Stimulated activated CD8-positive, alpha-beta memory T cell treated with anti-CD3 and anti-CD28 coated beads, Interleukin-7, amount 100 ng/mL, for 4 hours (primary cell): ENCODE measurements at regions not wholly inside any gene's neighbourhood (a gene's known extent, or its start where the extent isn't known, plus 50 kb on each side); places are given as distances from the start of the nearest gene placed in this dataset.

Experiments used
- DNase-seq, 2 donors: peaks; one replicate each; pipeline ENCODE4 v3.0.0-alpha.2; 2020; ENCODE audit warnings: low read depth in 2 of 2

DNA sequence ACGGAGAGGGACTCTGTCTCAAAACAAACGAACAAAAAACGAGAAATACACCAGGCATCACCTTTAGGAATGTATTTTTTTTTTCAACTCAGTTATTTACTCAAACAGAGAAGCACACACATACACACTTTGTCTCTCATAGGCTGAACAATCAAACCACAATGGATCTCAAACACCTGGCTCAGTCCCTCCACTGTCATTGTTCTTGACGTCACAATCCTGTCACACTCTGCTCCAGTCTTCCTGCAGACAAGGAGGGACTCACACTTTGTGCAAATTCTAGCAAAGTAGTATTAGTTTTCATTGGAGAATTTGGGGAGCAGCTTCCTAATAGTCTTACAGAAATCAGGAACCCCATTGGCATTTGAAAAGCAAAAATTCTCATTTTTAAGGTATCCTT, 727.8 kb downstream of the BCL11B start:
- no peak for DNase-seq

DNA sequence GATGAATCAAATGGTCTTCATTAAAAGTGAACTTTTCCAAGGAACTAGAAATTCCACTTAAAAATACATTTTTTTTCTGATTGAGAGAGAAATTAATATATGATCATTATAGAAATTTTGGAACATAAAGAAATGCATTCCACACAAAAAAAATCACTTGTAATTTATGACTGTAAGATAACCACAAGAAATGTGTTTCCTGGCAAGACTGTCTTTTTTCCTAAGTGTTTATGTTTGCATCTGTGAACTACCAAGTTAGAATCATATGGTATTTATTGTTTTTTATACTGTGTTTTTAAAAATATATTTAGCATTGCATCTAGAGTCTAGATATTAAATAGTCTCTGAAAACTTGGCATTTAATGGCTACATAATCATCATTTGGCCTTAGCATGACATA, 726.8 kb downstream of the BCL11B start:
- no peak for DNase-seq

DNA sequence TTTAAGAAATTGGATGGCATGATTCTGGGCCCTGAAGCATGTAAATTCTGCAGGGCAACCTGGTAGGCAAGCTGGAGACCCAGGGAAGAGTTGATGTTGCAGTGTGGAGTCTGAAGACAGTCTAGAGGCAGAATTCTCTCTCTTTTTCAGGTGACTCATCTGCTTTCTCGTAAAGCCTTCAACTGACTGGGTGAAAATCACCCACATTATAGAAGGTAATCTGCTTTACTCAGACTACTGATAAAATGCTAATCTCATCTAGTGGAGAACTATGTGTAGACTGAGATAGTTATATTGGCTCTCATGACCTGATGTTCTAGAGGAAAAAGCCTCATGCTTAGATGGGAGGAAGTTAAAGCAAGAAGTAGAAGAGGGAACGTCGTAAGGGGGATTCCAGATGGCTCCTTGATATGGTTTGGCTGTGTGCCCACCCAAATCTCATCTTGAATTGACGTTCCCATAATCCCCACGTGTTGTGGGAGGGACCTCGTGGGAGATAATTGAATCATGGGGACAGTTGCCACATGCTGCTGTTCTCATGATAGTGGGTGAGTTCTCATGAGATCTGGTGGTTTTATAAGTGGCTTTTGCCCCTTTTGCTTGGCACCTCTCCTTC, 723.8 kb downstream of the BCL11B start:
- DNase-seq: peak; percentile 35 to 37

DNA sequence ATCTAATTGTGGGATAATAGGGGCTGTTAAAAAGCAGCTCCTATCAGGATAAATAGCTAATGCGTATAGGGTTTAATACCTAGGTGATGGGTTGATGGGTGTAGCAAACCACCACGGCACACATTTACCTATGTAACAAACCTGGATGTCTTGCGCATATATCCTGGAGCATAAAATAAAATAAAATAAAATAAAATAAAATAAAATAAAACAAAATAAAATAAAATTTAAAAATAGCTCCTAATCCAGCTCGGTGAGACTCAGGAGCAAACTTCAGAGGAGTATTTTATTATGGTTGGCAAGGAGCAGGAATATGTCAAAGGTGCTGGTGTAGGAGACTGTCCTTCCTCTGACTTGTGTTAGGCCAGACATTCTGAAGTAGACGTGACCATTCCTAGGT, 721.0 kb downstream of the BCL11B start:
- no peak for DNase-seq

DNA sequence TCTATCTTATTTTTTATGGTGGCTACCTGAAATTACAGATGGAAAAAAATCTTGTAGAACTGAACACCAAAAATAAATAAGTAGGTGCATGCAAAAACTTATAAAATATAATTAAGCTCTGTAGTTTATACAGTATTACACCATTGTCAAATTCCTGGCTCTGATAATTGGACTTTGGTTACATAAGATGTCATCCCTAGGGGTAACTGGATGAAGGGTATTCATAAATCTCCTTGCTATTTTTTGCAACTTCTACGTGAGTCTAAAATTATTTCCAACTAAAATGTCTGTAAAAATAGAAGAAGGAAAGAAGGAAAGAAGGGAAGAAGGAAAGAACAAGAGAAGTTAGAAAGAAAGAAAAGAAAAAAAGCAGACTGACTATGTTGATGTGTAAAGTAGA, 716.6 kb downstream of the BCL11B start:
- no peak for DNase-seq

DNA sequence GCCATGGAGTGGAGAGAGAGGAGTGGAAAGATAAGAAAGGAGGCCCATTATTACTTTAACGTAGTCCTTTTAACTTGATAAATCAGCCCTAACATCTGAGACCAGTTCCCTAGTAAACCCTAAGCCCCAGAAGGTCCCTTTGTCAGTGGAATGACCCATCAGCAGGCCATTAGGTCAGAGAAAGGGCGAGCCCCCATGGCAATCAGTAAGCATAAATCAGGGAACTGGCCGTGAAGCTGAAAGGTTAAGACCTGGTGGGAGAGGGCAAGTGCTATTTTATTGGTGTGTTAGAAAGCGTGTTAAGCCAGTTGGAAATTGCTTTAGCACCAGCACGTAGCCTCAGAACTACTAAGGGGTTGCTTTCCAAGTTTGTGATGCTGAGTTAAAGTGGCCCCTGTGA, 708.0 kb downstream of the BCL11B start:
- DNase-seq: no peak

DNA sequence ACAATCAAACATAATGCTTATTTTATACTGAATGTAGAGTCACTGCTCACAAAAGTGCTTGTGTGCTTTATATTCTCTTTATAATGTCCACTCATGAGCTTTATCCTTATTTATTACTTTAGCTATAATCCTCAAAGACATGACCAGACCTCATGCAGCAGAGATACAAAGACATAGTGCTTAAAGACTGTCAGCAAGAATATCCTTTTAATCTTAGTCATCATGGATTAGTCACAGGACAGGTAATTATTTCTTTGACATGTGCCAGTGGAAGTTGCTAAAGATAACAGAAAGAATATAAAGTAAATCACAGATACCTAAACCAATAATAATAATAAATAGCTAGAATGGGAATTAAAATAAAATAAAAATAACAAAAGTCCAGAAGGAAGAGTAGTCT, 707.5 kb downstream of the BCL11B start:
- no peak for DNase-seq

DNA sequence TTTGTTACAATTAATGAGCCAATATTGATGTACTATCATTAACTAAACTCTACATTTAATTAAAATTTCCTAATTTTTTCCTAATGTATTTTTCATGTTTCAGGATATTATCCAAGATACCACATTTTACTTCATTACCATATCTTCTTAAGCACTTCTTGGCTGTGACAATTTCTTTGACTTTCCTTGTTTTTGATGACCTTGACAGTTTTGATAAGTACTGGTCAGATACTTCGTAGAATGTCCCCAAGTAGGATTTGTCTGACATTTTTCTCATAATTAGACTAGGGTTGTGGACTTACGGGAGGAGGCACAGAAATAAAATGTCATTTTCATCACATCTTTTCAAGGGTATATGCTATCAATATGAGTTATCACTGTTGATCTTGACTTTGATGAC, 700.9 kb downstream of the BCL11B start:
- DNase-seq: no peak

DNA sequence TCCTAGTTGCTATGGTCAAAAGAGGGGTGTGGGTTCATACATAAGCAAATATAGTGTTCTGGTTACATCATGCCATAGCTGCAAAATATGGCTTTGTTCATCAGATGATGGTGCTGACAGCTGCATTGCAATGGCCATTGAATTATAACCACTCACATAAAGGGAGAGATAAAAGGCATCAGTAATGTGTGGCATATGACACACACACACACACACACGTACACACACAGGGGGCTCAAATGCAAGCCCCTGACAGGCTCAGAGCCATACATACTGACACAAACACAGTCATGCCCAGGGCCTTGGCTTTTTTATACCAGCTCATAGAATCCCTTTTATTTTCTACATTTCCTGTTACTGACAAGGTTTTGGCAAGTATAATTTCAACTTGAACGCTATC, 698.9 kb downstream of the BCL11B start:
- no peak for DNase-seq

DNA sequence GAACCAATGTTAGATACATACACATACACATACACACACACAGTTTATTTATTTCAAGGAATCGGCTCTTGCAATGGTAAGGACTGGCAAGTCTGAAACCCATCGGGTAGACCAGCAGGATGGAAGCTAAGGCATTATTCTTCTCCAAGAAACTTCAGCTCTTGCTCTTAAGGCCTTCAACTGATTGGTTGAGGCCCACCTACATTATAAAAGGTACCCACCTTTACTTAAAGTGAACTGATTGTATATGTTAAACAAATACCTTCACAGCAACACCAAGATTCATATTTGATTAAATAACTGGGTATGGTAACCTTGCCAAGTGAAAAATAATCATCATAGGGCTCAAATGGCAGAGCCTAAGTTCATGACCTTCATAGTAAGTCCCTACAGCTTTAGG, 695.5 kb downstream of the BCL11B start:
- DNase-seq: no peak

DNA sequence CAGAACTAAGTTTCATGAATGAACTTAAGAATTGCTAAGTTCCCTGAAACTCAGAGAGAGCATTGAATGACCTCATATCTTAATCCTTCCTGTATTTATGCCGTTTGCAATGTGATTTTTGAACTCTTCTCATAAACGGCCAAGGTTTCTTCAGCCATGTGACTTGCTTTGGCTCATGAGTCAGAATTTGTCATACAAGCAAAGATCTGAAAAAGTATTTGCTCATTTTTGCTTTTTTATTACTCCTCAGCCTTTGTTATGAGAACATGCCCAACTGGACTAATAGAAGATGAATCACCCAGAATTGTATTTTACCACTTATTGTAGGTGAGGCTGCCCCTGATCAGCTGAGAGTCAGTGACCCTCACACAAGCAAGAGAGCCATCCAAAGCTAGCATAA, 693.8 kb downstream of the BCL11B start:
- no peak for DNase-seq

DNA sequence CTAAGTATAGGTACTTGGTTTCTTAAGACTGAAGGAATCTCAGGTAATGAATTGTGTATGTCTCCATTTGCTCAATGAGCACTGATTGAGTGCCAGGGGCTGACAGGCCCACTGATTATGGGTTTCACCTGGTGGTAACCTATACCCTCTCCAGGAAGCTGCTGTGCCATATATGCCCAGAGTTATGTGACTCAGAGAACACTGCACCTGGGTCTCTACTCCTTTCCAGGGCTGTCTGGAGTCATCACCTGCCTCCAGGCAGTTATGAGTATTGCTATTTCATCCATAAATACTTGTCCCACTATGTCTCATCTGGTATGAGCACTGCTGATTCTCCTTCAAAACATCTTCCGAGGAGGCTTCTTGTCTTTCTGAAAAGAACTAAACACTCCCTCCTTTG, 692.9 kb downstream of the BCL11B start:
- DNase-seq: no peak

DNA sequence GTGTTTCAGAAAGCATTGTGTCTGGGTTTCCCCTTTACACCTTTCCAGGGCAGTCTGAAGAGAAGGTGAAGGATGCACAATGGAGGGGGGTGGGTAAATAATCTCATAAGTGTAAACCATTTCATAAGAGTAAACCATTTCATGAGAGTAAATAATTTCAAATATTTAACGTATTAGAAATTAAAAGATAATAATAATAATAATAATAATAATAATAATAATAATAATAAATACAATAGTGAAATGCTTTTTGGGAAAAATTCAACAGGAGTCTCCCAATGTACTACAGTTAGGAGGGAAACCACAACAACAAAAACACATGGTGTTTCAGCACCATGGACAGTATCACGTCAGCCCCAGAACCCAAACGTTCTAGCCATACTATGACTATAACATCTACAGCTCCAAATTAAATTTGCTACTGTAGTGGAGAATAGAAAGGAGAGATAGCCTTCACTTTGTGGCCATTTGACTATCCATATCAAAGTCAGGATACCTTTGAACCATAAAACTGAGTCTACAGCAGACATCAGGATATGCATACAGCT, 691.8 kb downstream of the BCL11B start:
- DNase-seq: no peak

DNA sequence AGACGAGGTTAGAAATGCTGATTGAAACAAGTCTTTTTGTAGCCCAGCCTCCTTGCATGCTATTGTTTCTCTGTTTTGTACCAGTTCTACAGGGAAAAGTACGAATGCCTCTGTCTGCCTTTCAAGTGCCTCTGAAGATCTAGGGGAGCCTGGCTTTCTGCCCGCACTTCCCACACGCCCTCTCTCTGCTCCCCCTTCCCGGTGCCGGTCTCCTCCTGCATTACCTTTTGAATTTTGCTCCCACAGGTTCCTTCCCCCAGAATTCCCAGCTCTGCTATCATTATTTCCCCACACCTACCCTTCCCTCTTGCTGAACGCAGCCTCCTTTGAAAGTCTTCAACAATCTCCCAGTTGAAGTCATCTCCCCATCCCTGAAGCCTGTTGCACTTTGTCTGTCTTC, 689.7 kb downstream of the BCL11B start:
- no peak for DNase-seq

DNA sequence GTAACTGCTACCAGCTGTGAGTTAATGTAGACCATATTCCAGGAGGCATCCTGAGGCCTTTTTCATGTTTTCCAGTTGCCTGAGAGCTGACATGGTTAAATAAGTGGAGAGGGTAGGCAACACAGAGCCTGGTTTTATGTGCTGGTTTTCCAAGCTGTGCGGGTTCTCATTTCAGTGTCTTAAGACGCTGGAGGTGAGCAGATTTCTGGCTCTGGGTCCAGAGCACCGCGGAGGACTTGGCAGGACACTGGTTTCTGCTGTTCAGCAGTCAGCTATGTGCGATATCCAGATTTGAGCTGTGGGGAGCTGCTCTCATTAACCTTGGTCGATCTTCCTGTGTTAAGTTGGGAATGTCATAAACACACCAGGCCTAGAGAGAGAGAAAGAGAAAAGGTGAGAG, 680.8 kb downstream of the BCL11B start:
- no peak for DNase-seq

DNA sequence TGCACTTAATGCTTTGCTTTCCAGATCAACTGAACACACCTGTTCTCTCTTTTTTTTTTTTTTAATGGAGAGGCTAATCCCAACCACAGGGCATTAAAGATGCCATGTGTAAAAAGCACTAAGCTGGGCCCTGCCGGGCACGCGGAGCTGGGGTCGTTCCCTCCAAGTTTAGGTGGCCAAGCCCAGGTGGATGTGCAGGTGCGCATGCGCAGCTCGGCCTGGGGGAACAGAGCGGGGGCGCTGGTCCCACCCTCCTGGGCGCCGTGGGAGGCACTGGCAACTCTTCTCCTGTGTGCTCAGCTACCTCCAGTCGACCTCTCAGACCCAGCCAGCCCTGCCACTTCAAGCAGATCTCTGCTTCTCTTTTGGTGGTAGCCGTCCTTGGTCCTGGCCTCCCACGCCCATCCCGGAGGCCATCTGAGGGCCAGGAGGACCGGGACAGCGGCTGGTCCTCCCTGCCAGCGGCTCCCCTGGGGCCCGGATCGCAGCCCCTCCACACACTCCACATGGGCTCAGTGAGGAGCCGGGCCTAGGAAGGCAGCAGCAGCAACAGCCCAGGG, 679.3 kb downstream of the BCL11B start:
- no peak for DNase-seq

DNA sequence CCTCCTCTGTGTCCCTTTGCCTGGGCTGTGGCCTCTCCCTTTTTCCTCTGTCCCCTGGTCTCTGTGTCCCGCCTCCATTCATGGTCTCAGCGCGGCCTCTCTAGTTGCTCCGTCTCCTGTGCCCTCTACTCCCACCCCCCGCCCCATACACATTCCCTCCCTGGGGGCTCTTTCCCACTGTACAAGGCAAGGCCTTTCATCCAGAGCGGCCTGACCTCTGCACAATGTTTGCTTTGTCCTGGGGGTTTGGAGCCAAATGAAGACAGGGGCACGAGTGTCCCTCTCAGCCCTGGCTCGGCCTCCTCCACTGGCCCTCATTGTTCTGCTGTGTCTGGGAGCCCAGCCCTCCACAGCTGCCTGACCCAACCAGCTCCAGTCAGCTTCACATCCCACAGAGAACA, 678.6 kb downstream of the BCL11B start:
- no peak for DNase-seq

DNA sequence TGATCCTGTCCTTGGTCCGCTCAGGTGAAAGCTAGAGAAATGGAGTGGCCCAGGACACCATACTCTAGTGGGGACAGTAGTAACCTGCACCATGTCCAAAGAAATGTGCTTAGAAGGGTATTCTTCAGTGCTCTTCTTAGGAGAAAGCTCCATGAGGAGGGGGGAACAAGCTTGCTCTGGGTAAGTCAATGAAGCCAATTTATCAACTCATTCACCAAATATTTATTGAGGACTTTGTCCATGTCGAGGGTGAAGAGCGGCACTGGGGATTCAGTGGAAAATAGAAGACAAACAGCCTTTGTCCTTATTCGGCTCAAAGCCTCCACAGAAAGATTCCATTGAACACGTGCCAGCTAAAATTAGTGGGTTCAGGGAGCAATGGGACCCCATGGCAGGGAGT, 677.8 kb downstream of the BCL11B start:
- no peak for DNase-seq

DNA sequence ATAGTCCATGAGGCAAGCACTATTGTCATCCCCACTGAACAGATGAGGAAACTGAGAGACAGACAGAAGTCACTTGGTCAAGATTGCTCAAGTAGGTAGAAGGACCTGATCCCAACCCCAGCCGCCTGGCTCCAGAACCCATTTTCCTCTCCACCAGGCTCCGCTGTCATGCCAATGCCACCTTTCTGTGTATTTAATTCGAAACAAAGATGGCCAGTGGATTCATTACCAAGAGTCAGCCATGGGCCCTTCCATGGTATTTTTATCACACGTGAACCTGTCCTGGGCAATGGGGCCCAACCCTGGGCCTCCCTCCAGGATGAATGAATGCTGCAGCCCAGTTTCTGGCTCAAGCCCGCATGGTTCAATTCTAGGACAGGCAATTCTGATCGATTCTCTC, 673.4 kb downstream of the BCL11B start:
- no peak for DNase-seq

DNA sequence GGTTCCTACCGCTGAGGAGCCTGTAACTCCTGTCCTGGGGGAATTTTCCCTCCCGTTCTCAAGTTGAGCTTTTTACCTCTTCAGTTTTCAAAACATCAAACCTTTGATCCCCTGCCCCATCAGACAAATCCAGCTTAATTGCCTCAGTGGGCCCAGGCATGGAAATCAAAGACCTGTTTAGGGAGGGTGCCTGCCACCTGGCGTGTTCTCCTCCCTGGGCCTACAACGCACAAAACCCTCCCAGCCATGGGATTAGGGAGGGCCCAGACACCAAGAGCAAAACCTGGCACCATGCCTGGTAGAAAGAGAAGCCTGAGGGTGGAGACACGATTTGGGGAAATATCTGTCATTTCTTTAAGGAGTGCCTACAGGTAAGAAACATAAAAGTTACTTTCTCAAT, 672.9 kb downstream of the BCL11B start:
- no peak for DNase-seq

DNA sequence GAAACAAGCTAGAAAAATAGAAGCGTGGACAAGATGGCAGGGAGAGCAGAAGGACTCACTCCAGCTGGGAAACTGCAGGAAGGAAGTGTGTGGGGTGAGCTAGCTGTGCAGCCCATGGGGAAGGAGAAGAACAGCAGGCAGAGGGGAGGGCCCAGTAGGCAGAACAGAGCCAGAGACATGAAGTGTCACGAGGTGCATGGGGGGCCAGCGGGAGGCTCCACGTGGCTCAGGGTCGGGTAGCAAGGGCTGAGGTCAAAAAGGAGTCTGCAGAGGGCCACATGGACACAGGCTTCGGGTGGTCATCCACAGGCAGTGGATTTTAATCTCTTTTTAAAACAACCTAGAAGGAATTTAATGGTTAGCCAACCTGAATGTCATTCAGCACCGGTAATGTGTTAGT, 669.0 kb downstream of the BCL11B start:
- no peak for DNase-seq

DNA sequence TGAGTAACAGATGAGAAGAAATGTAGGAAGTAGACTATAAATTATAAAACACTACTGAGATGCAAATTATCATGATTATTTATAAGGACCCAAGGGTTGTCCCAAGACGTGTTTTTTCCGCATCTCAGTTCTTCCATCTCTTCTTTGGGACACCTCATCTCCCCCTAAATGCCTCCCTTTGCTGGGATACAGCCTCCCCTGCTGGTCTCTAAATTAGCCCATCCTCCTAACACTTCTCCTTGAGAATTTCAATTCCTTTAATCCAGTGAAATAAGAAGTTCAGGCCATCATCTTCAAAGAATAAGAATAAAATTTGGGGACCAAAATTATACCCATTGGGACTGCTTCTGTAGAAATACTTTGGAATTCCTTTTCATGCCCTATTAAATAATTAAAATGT, 667.0 kb downstream of the BCL11B start:
- DNase-seq: no peak

DNA sequence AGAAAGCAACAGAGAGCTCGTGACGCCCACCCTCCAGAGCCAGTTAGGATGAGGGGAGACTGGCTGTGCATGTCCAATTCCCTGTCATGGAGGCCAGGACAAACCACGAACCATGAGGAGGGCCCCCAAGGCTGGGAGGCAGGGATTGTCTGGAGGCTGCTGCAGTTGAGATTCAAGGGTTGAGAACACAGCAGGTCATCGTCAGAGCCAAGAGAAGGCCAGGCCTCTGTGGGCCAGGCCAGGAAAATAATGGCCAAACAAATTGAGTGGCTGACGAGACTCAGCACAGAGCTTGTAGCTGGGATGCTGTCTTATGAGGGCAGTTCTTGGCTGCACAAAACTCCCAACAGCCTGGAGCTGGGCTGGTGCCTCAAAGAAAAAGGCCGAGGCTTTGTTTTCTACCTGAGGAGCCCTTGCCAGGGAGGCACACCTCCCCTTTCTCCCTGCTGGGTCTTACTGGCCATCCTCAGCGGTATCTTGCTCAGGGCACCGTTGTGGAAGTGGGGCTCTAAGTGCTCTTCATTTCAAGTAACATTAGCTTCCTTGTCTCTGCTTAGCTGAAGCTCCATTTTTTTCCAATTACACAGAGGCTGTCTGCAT, 665.9 kb downstream of the BCL11B start:
- DNase-seq: no peak

DNA sequence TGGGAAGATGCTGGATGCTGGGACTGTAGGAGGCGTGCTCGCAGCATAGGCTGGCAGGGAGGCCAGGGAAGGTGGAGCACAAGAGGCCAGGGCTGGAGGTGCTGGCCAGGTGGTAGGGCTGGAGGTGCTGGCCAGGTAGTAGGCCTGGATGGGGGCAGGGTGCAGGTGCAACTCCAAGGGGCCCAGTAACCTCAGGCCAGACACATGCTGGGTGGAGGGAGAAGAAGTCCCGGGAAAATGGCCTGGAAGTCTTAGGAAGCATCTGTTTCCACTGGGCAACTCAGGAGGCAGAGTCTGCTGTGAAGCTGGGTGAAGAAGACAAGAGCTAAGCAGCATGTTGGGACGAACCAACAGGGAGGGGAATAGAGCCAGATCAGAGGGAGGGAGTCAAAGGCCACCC, 665.2 kb downstream of the BCL11B start:
- no peak for DNase-seq
